Keratinocyte (primary cell): ENCODE measurements at regions not wholly inside any gene's neighbourhood (a gene's known extent, or its start where the extent isn't known, plus 50 kb on each side); places are given as distances from the start of the nearest gene placed in this dataset.

Source experiments
- DNase-seq: peaks from one replicate; pipeline ENCODE4 v3.0.0-alpha.2; 2011; ENCODE audit warnings: low read depth, missing footprints, low spot score
- FAIRE-seq: peaks from 2 replicates; lab custom pipeline; 2011; peaks lifted over from hg19 to GRCh38; lab: Jason Lieb, UNC
- H2AFZ ChIP-seq: 2 replicates; pipeline ENCODE4 v1.6.0; 2012; ENCODE audit warnings: low read length, control low read depth, inconsistent platforms; ENCODE audit not compliant: control insufficient read depth
- H3K27ac ChIP-seq: 2 replicates; pipeline ENCODE4 v1.5.1; 2011; ENCODE audit warnings: low read length; ENCODE audit not compliant: control insufficient read depth, insufficient read depth
- H3K27me3 ChIP-seq: 3 replicates; pipeline ENCODE4 v1.6.0; 2011; ENCODE audit warnings: low read length; ENCODE audit not compliant: control insufficient read depth, insufficient read depth; ENCODE audit errors: extremely low read depth
- H3K36me3 ChIP-seq, 2 experiments: 2 replicates in 1 of 2; 3 replicates in 1 of 2; pipeline ENCODE4 v1.5.1; 2011; ENCODE audit warnings: low read length in 2 of 2, mild to moderate bottlenecking in 1 of 2; ENCODE audit not compliant: control insufficient read depth in 2 of 2, insufficient read depth in 2 of 2; ENCODE audit errors: extremely low read depth in 1 of 2
- H3K4me1 ChIP-seq: 3 replicates; pipeline ENCODE4 v1.5.1; 2011; ENCODE audit warnings: low read length; ENCODE audit not compliant: control insufficient read depth, insufficient read depth; ENCODE audit errors: extremely low read depth
- H3K4me2 ChIP-seq: 3 replicates; pipeline ENCODE4 v1.6.0; 2011; ENCODE audit warnings: low read depth, low read length; ENCODE audit not compliant: control insufficient read depth, insufficient read depth; ENCODE audit errors: extremely low read depth
- H3K4me3 ChIP-seq, 3 experiments: fragments of 200-600 bp in 1 of 3; sonication (generic) in 1 of 3; 2 replicates in 2 of 3; 3 replicates in 1 of 3; pipeline ENCODE4 v1.5.1; 2011 to 2016; ENCODE audit warnings: low read length in 3 of 3, mild to moderate bottlenecking in 3 of 3, control low read depth in 2 of 3, inconsistent platforms in 1 of 3, low read depth in 1 of 3, mixed read lengths in 1 of 3, mixed run types in 1 of 3, moderate library complexity in 1 of 3; ENCODE audit not compliant: control insufficient read depth in 2 of 3, insufficient read depth in 2 of 3; ENCODE audit errors: extremely low read depth in 1 of 3
- H3K79me2 ChIP-seq: 2 replicates; pipeline ENCODE4 v1.6.0; 2012; ENCODE audit warnings: low read length; ENCODE audit not compliant: control insufficient read depth, insufficient read depth
- H3K9ac ChIP-seq: 3 replicates; pipeline ENCODE4 v1.6.0; 2011; ENCODE audit warnings: low read length; ENCODE audit not compliant: control insufficient read depth, insufficient read depth; ENCODE audit errors: extremely low read depth
- H3K9me1 ChIP-seq: 3 replicates; pipeline ENCODE4 v1.6.0; 2011; ENCODE audit warnings: low read length; ENCODE audit not compliant: control insufficient read depth, insufficient read depth; ENCODE audit errors: extremely low read depth
- H3K9me3 ChIP-seq: 2 replicates; pipeline ENCODE4 v1.5.1; 2012; ENCODE audit warnings: low read depth, low read length; ENCODE audit not compliant: control insufficient read depth
- H4K20me1 ChIP-seq: 3 replicates; pipeline ENCODE4 v1.6.0; 2011; ENCODE audit warnings: low read length; ENCODE audit not compliant: control insufficient read depth, insufficient read depth; ENCODE audit errors: extremely low read depth
- EZH2 ChIP-seq: IDR thresholded peaks from one replicate; pipeline ENCODE4 v1.6.1; 2012; ENCODE audit warnings: inconsistent platforms, mild to moderate bottlenecking, low read length, moderate library complexity
- dilution Hi-C: fragments of 300-500 bp; cut with MboI; formaldehyde crosslinking; loops from one replicate; pipeline ENCODE4 v1.7.0; 2020; ENCODE audit warnings: low sequenced_read_pairs; ENCODE audit not compliant: extremely low pct_ligation_motif_present
- TF ChIP-seq, protein P1 (sequence below), 3 experiments: IDR thresholded peaks in 1 of 3; conservative IDR thresholded peaks in 1 of 3; optimal IDR thresholded peaks in 1 of 3; 2 replicates in 2 of 3; 3 replicates in 1 of 3; pipeline versions ENCODE3 to v1.5.1; 2011; ENCODE audit warnings: low read length in 3 of 3, mild to moderate bottlenecking in 3 of 3, moderate library complexity in 2 of 3, control low read depth in 1 of 3, inconsistent platforms in 1 of 3; ENCODE audit not compliant: insufficient read depth in 2 of 3; ENCODE audit errors: extremely low read depth in 1 of 3

DNA sequence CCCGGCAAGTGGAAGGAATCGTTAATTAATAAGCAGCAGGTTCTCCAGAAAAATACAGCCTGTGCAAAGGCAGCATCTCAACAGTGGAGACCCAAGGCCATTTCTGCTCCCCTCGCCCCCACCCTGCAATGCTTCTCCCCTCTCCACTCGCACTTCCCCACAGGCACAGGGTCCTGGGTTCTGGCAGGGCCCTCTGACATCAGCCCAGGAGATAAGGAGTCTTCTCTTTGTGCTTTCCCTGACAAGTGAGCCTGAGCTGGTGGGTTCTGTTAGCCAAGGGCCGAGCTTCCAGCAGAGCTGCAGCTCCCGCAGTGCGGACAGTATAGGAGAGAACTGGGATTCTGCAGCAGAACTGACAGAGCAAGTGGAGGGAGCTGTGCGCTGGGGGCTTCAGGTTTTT is 257.5 kb downstream of the NSG2 start:
- Histone ChIP-seq H3K4me1 (no peaks in the 10 kb centered on the region), H3K9me1 (no peaks in the 10 kb centered on the region), H3K4me2 (no peak overlapping the region), H3K9me3 (no peaks in the 10 kb centered on the region), H2AFZ (no peak overlapping the region), H3K79me2 (no peaks in the 10 kb centered on the region), H3K27ac (no peak overlapping the region), H4K20me1 (no peaks in the 10 kb centered on the region), H3K4me3 (no peak overlapping the region), H3K36me3 (no peaks in the 10 kb centered on the region), H3K27me3 (no peaks in the 10 kb centered on the region), H3K9ac (no peak overlapping the region)
- DNase-seq, result no peak
- dilution Hi-C loops, result no loop called here
- TF ChIP-seq, protein P1, sequence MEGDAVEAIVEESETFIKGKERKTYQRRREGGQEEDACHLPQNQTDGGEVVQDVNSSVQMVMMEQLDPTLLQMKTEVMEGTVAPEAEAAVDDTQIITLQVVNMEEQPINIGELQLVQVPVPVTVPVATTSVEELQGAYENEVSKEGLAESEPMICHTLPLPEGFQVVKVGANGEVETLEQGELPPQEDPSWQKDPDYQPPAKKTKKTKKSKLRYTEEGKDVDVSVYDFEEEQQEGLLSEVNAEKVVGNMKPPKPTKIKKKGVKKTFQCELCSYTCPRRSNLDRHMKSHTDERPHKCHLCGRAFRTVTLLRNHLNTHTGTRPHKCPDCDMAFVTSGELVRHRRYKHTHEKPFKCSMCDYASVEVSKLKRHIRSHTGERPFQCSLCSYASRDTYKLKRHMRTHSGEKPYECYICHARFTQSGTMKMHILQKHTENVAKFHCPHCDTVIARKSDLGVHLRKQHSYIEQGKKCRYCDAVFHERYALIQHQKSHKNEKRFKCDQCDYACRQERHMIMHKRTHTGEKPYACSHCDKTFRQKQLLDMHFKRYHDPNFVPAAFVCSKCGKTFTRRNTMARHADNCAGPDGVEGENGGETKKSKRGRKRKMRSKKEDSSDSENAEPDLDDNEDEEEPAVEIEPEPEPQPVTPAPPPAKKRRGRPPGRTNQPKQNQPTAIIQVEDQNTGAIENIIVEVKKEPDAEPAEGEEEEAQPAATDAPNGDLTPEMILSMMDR (optimal IDR thresholded peaks at IDR 0.05 in 1 of 3, IDR thresholded peaks at IDR 0.05 in 1 of 3, conservative IDR thresholded peaks at IDR 0.05 in 1 of 3; ENCODE audit: extremely low read depth in 1 of 3, insufficient read depth in 2 of 3, low read length in 3 of 3), result no peak
- TF ChIP-seq EZH2, result no peak
- FAIRE-seq, result no peak

DNA sequence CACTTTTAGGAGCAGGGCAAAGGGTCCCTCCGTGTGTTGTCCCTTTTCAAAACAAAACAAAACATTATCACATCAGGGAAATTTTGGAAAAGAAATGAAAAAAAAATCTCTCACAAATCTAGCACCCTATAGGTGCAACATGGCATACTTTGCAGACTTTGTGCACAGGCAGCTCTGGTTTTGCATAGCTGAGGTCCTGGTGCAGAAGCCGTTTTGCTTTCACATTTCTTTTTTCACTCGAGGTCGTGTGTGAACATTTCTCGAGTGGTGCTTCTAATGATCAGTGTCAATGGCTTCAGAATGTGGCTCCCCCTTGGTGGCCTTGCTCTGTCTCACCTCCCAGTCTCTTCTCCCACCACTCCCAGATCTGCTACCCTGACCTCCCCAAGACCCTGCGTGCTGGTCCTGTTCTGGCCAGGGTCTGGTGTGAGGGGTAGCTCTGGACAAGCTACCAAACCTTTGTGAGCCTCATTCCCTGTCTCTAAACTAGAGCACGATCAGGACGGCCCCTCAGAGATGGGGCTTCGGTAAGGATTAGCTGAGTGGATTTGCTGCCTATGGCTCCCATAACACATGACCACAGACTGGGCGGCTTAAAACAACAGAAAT is 258.0 kb downstream of the NSG2 start:
- Histone ChIP-seq H3K9me3 (no peaks in the 10 kb centered on the region), H3K9ac (no peak overlapping the region), H3K36me3 (no peaks in the 10 kb centered on the region), H3K4me3 (no peak overlapping the region), H3K9me1 (no peaks in the 10 kb centered on the region), H2AFZ (no peak overlapping the region), H3K4me2 (no peak overlapping the region), H4K20me1 (no peaks in the 10 kb centered on the region), H3K27ac (no peak overlapping the region), H3K27me3 (no peaks in the 10 kb centered on the region), H3K79me2 (no peaks in the 10 kb centered on the region), H3K4me1 (no peaks in the 10 kb centered on the region)
- DNase-seq (no peak), FAIRE-seq (no peak)
- no peak for TF ChIP-seq EZH2
- TF ChIP-seq, protein P1 (optimal IDR thresholded peaks at IDR 0.05 in 1 of 3, IDR thresholded peaks at IDR 0.05 in 1 of 3, conservative IDR thresholded peaks at IDR 0.05 in 1 of 3; ENCODE audit: extremely low read depth in 1 of 3, insufficient read depth in 2 of 3, low read length in 3 of 3), result no peak
- dilution Hi-C loops, result no loop called here
